ENCODE measurements at regions not wholly inside any gene's neighbourhood (a gene's known extent, or its start where the extent isn't known, plus 50 kb on each side); places are given as distances from the start of the nearest gene placed in this dataset.

DNA sequence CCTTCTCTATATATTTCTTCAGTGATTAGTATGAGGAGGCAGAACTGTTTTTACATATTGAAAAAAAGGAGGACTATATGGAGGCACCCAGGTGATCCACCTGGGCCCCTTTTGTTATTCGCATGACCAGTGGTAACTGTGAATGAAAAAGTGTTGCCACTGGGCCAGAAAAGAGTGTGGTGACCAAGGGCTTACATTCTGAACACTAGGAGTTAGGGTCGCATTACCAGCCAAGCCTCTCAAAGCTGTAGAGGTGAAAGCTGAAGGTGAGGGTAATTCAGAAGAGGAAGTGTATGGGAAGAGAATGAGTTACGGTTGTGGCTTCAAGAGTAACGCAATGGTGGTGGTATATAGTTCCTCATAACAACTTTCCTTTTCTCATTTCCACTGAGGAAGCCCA lies 487.6 kb downstream of the TMEM182 start:
- TF ChIP-seq POLR2A (IDR thresholded peaks at IDR 0.05), result no peak
- TF ChIP-seq, protein P1, sequence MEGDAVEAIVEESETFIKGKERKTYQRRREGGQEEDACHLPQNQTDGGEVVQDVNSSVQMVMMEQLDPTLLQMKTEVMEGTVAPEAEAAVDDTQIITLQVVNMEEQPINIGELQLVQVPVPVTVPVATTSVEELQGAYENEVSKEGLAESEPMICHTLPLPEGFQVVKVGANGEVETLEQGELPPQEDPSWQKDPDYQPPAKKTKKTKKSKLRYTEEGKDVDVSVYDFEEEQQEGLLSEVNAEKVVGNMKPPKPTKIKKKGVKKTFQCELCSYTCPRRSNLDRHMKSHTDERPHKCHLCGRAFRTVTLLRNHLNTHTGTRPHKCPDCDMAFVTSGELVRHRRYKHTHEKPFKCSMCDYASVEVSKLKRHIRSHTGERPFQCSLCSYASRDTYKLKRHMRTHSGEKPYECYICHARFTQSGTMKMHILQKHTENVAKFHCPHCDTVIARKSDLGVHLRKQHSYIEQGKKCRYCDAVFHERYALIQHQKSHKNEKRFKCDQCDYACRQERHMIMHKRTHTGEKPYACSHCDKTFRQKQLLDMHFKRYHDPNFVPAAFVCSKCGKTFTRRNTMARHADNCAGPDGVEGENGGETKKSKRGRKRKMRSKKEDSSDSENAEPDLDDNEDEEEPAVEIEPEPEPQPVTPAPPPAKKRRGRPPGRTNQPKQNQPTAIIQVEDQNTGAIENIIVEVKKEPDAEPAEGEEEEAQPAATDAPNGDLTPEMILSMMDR (IDR thresholded peaks at IDR 0.05), result no peak
- no peak for TF ChIP-seq POLR2AphosphoS5 (IDR thresholded peaks at IDR 0.05)
